GM12878 (cell line): ENCODE measurements at regions not wholly inside any gene's neighbourhood (a gene's known extent, or its start where the extent isn't known, plus 50 kb on each side); places are given as distances from the start of the nearest gene placed in this dataset.

Experiments used
- ATAC-seq: fragments of 200-7000 bp; cut with Tn5 transposase; 3 replicates; pipeline ENCODE4 v1.9.1; 2020; ENCODE audit warnings: mild to moderate bottlenecking, moderate library complexity
- BruUV-seq: library from RNA; stranded (reverse); fragments of 400-500 nt; replicated peaks from 2 replicates; lab custom pipeline; 2021; lab: Mats Ljungman, UMichigan
- CTCF ChIA-PET: fragments of 300-600 bp; sonication (Branson Sonifier 250); formaldehyde crosslinking; extraction: SDS; loops from one replicate; lab custom pipeline; 2021; ENCODE audit warnings: inconsistent platforms; lab: Yijun Ruan, JAX
- POLR2A ChIA-PET: fragments of 350-600 bp; formaldehyde crosslinking; extraction: SDS; loops from one replicate; lab custom pipeline; 2021; ENCODE audit warnings: inconsistent platforms; lab: Charles Lee
- RAD21 ChIA-PET: fragments of 300-600 bp; sonication (Branson Sonifier 250); formaldehyde crosslinking; loops from one replicate; lab custom pipeline; 2023; ENCODE audit warnings: antibody characterized with exemption; ENCODE audit not compliant: unreplicated experiment; lab: Charles Lee
- SMC1A ChIA-PET: fragments of 300-600 bp; sonication (Branson Sonifier 250); formaldehyde crosslinking; loops from one replicate; lab custom pipeline; 2023; ENCODE audit not compliant: unreplicated experiment, uncharacterized antibody; lab: Charles Lee
- DNase-seq: peaks from one replicate; pipeline ENCODE4 v3.0.0-alpha.2; 2011; ENCODE audit warnings: low read depth, low spot score
- FAIRE-seq: peaks from 3 replicates; lab custom pipeline; 2011; peaks lifted over from hg19 to GRCh38; lab: Jason Lieb, UNC
- H2AFZ ChIP-seq: 2 replicates; pipeline ENCODE4 v1.6.0; 2011; ENCODE audit warnings: low read depth, low read length, control low read depth; ENCODE audit not compliant: control insufficient read depth
- H3K27ac ChIP-seq: 2 replicates; pipeline ENCODE4 v1.5.1; 2011; ENCODE audit warnings: control low read depth; ENCODE audit not compliant: control insufficient read depth, insufficient read depth
- H3K27me3 ChIP-seq, 2 experiments: replicated peaks in 1 of 2; 2 replicates each; pipeline versions ENCODE4 v1.6.0 to v1.6.1; 2011; ENCODE audit warnings: low read length in 1 of 2; ENCODE audit not compliant: control insufficient read depth in 2 of 2, insufficient read depth in 2 of 2
- H3K36me3 ChIP-seq, 2 experiments: 2 replicates each; pipeline ENCODE4 v1.5.1; 2011; ENCODE audit warnings: low read length in 1 of 2; ENCODE audit not compliant: control insufficient read depth in 2 of 2, insufficient read depth in 2 of 2
- H3K4me1 ChIP-seq: 2 replicates; pipeline ENCODE4 v1.6.1; 2011; ENCODE audit warnings: mild to moderate bottlenecking, low read length, moderate library complexity, mixed read lengths; ENCODE audit not compliant: control insufficient read depth, insufficient read depth
- H3K4me2 ChIP-seq: 2 replicates; pipeline ENCODE4 v1.6.0; 2011; ENCODE audit warnings: control low read depth; ENCODE audit not compliant: control insufficient read depth, insufficient read depth
- H3K4me3 ChIP-seq: fragments of 200-600 bp; sonication (generic); 2 replicates; pipeline ENCODE4 v1.5.1; 2016
- H3K79me2 ChIP-seq: 2 replicates; pipeline ENCODE4 v1.6.0; 2011; ENCODE audit warnings: low read length; ENCODE audit not compliant: control insufficient read depth, insufficient read depth
- H3K9ac ChIP-seq: 2 replicates; pipeline ENCODE4 v1.8.0; 2011; ENCODE audit warnings: low read length, control low read depth, mixed read lengths; ENCODE audit not compliant: control insufficient read depth, insufficient read depth
- H3K9me3 ChIP-seq: replicated peaks from 3 replicates; pipeline ENCODE4 v1.5.1; 2011; ENCODE audit warnings: mild to moderate bottlenecking, low read length; ENCODE audit not compliant: control insufficient read depth, insufficient read depth
- H4K20me1 ChIP-seq: 2 replicates; pipeline ENCODE4 v1.6.0; 2011; ENCODE audit not compliant: control insufficient read depth, insufficient read depth
- ASH2L ChIP-seq: fragments of 300-600, 200-600 bp; sonication (generic); IDR thresholded peaks from 2 replicates; pipeline ENCODE4 v1.6.1; 2017; ENCODE audit warnings: low read depth, mild to moderate bottlenecking, borderline replicate concordance
- CEBPB ChIP-seq, 2 experiments: fragments of 150-350 bp in 1 of 2; IDR thresholded peaks; 2 replicates each; pipeline ENCODE4 v1.6.1; 2012 to 2014; ENCODE audit warnings: low read depth in 2 of 2, low read length in 2 of 2, borderline replicate concordance in 1 of 2, inconsistent platforms in 1 of 2
- MLLT1 ChIP-seq: fragments of 450-650 bp; IDR thresholded peaks from 2 replicates; pipeline ENCODE4 v1.6.1; 2016; ENCODE audit warnings: mild to moderate bottlenecking
- NR2C1 ChIP-seq: fragments of 450-650 bp; IDR thresholded peaks from 2 replicates; pipeline ENCODE4 v1.6.1; 2017; ENCODE audit warnings: antibody characterized with exemption, mild to moderate bottlenecking, moderate library complexity
- NR2F1 ChIP-seq: fragments of 450-650 bp; conservative IDR thresholded peaks from 2 replicates; pipeline ENCODE4 v1.6.1; 2017; ENCODE audit warnings: mild to moderate bottlenecking
- ZBED1 ChIP-seq: IDR thresholded peaks from 2 replicates; pipeline ENCODE4 v1.6.1; 2016; ENCODE audit warnings: borderline replicate concordance
- ZSCAN29 ChIP-seq: fragments of 450-650 bp; IDR thresholded peaks from 2 replicates; pipeline ENCODE4 v1.6.1; 2017; ENCODE audit warnings: mild to moderate bottlenecking, moderate library complexity
- ZZZ3 ChIP-seq: IDR thresholded peaks from 2 replicates; pipeline ENCODE4 v1.6.1; 2011; ENCODE audit warnings: low read depth; ENCODE audit not compliant: control insufficient read depth, insufficient read length
- WGBS: methylation state at CpG from one replicate; pipeline ENCODE4 v1.1.6; 2016; ENCODE audit warnings: low lambda C conversion rate; ENCODE audit not compliant: insufficient replicate concordance, insufficient coverage; ENCODE audit errors: missing lambda C conversion rate; 5-methylcytosine and 5-hydroxymethylcytosine counted together
- in situ Hi-C: fragments of 300-500 bp; cut with MboI; formaldehyde crosslinking; loops from 9 replicates; pipeline ENCODE4 v1.14.3; 2018; ENCODE audit warnings: mixed read lengths
- intact Hi-C: fragments of 100-400 bp; cut with micrococcal nuclease; formaldehyde crosslinking; loops from one replicate; pipeline ENCODE4 v1.14.2; 2022; ENCODE audit not compliant: unreplicated experiment
- TF ChIP-seq, protein P1 (sequence below): fragments of 150-350 bp; IDR thresholded peaks from 2 replicates; pipeline ENCODE4 v1.6.1; 2014; ENCODE audit warnings: mild to moderate bottlenecking, low read depth, low read length
- TF ChIP-seq, protein P2 (sequence below): fragments of 450-650 bp; IDR thresholded peaks from 2 replicates; pipeline ENCODE4 v1.6.1; 2018; ENCODE audit warnings: mild to moderate bottlenecking, low read depth, moderate library complexity; ENCODE audit not compliant: partially characterized antibody
- TF ChIP-seq, protein P3 (sequence below): fragments of 450-650 bp; IDR thresholded peaks from 2 replicates; pipeline ENCODE4 v1.6.1; 2016; ENCODE audit warnings: mild to moderate bottlenecking
- TF ChIP-seq, protein P4 (sequence below): fragments of 450-650 bp; IDR thresholded peaks from 2 replicates; pipeline ENCODE4 v1.6.1; 2017; ENCODE audit warnings: mild to moderate bottlenecking, moderate library complexity

GRCh38 chr6:141635621-141636020 lies 497.1 kb upstream of the GJE1 start:
- CTCF ChIA-PET = no interaction called here
- DNase-seq = no peak
- no peaks in the 10 kb centered on the region for H4K20me1 ChIP-seq
- no peak overlapping the region for H2AFZ ChIP-seq
- H3K4me2 ChIP-seq = no peak overlapping the region
- H3K4me1 ChIP-seq = no peaks in the 10 kb centered on the region
- POLR2A ChIA-PET = no interaction called here
- WGBS = 43% methylated on average over 3 of the region's 3 CpGs
- H3K9me3 ChIP-seq = no peaks in the 10 kb centered on the region
- no peak overlapping the region for H3K27ac ChIP-seq
- intact Hi-C loops = no loop called here
- H3K79me2 ChIP-seq = no peaks in the 10 kb centered on the region
- H3K4me3 ChIP-seq = no peak overlapping the region
- no peak for TF ChIP-seq ASH2L
- no peak for TF ChIP-seq CEBPB (IDR thresholded peaks at IDR 0.05; ENCODE audit: borderline replicate concordance in 1 of 2, low read depth in 2 of 2, low read length in 2 of 2)
- TF ChIP-seq, protein P1, sequence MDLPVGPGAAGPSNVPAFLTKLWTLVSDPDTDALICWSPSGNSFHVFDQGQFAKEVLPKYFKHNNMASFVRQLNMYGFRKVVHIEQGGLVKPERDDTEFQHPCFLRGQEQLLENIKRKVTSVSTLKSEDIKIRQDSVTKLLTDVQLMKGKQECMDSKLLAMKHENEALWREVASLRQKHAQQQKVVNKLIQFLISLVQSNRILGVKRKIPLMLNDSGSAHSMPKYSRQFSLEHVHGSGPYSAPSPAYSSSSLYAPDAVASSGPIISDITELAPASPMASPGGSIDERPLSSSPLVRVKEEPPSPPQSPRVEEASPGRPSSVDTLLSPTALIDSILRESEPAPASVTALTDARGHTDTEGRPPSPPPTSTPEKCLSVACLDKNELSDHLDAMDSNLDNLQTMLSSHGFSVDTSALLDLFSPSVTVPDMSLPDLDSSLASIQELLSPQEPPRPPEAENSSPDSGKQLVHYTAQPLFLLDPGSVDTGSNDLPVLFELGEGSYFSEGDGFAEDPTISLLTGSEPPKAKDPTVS = no peak
- no peak for TF ChIP-seq ZZZ3
- TF ChIP-seq, protein P2, sequence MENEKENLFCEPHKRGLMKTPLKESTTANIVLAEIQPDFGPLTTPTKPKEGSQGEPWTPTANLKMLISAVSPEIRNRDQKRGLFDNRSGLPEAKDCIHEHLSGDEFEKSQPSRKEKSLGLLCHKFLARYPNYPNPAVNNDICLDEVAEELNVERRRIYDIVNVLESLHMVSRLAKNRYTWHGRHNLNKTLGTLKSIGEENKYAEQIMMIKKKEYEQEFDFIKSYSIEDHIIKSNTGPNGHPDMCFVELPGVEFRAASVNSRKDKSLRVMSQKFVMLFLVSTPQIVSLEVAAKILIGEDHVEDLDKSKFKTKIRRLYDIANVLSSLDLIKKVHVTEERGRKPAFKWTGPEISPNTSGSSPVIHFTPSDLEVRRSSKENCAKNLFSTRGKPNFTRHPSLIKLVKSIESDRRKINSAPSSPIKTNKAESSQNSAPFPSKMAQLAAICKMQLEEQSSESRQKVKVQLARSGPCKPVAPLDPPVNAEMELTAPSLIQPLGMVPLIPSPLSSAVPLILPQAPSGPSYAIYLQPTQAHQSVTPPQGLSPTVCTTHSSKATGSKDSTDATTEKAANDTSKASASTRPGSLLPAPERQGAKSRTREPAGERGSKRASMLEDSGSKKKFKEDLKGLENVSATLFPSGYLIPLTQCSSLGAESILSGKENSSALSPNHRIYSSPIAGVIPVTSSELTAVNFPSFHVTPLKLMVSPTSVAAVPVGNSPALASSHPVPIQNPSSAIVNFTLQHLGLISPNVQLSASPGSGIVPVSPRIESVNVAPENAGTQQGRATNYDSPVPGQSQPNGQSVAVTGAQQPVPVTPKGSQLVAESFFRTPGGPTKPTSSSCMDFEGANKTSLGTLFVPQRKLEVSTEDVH = no peak
- TF ChIP-seq, protein P3, sequence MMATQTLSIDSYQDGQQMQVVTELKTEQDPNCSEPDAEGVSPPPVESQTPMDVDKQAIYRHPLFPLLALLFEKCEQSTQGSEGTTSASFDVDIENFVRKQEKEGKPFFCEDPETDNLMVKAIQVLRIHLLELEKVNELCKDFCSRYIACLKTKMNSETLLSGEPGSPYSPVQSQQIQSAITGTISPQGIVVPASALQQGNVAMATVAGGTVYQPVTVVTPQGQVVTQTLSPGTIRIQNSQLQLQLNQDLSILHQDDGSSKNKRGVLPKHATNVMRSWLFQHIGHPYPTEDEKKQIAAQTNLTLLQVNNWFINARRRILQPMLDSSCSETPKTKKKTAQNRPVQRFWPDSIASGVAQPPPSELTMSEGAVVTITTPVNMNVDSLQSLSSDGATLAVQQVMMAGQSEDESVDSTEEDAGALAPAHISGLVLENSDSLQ = no peak
- TF ChIP-seq ZBED1 = no peak
- no peak for TF ChIP-seq NR2F1
- no peak for TF ChIP-seq MLLT1
- TF ChIP-seq NR2C1 = no peak
- TF ChIP-seq, protein P4, sequence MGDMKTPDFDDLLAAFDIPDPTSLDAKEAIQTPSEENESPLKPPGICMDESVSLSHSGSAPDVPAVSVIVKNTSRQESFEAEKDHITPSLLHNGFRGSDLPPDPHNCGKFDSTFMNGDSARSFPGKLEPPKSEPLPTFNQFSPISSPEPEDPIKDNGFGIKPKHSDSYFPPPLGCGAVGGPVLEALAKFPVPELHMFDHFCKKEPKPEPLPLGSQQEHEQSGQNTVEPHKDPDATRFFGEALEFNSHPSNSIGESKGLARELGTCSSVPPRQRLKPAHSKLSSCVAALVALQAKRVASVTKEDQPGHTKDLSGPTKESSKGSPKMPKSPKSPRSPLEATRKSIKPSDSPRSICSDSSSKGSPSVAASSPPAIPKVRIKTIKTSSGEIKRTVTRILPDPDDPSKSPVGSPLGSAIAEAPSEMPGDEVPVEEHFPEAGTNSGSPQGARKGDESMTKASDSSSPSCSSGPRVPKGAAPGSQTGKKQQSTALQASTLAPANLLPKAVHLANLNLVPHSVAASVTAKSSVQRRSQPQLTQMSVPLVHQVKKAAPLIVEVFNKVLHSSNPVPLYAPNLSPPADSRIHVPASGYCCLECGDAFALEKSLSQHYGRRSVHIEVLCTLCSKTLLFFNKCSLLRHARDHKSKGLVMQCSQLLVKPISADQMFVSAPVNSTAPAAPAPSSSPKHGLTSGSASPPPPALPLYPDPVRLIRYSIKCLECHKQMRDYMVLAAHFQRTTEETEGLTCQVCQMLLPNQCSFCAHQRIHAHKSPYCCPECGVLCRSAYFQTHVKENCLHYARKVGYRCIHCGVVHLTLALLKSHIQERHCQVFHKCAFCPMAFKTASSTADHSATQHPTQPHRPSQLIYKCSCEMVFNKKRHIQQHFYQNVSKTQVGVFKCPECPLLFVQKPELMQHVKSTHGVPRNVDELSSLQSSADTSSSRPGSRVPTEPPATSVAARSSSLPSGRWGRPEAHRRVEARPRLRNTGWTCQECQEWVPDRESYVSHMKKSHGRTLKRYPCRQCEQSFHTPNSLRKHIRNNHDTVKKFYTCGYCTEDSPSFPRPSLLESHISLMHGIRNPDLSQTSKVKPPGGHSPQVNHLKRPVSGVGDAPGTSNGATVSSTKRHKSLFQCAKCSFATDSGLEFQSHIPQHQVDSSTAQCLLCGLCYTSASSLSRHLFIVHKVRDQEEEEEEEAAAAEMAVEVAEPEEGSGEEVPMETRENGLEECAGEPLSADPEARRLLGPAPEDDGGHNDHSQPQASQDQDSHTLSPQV = no peak
- TF ChIP-seq ZSCAN29 = no peak
- TF ChIP-seq, all 136 proteins: peak for 0
- Histone ChIP-seq H3K27me3 (no peaks in the 10 kb centered on the region), H3K9ac (no peak overlapping the region), H3K36me3 (no peaks in the 10 kb centered on the region)
- in situ Hi-C loops = no loop called here
- FAIRE-seq = no peak
- BruUV-seq = no TSS peak
- ChIA-PET RAD21 (no interaction called here), SMC1A (no interaction called here)
- ATAC-seq = no peak
